Erythroblast (primary cell): ENCODE measurements at regions not wholly inside any gene's neighbourhood (a gene's known extent, or its start where the extent isn't known, plus 50 kb on each side); places are given as distances from the start of the nearest gene placed in this dataset.

Experiments used
- DNase-seq, 2 experiments: peaks; one replicate each; lab custom pipeline; 2025; lab: John Stamatoyannopoulos, UW
- GATA1 ChIP-seq: IDR thresholded peaks from 2 replicates; pipeline ENCODE4 v1.6.1; 2011; ENCODE audit warnings: low read depth, mild to moderate bottlenecking, control low read depth, low read length, moderate library complexity
- POLR2A ChIP-seq: IDR thresholded peaks from 2 replicates; pipeline ENCODE4 v1.6.1; 2011; ENCODE audit warnings: mild to moderate bottlenecking, low read length

- no peak for TF ChIP-seq GATA1
- no peak for DNase-seq
Measured at GRCh38 chr16:20202747-20203146, 124.6 kb downstream of the GP2 start.

GRCh38 chr16:20192801-20193200 lies 119.1 kb upstream of the GPR139 start:
- no peak for TF ChIP-seq GATA1
- no peak for DNase-seq

GRCh38 chr16:20191566-20191965 lies 117.9 kb upstream of the GPR139 start:
- TF ChIP-seq POLR2A (no peak), GATA1 (no peak)
- no peak for DNase-seq

- DNase-seq: no peak
- TF ChIP-seq GATA1 (no peak), POLR2A (no peak)
Measured at GRCh38 chr16:20181949-20182348, 108.3 kb upstream of the GPR139 start.

GRCh38 chr16:20181416-20181815 lies 107.7 kb upstream of the GPR139 start:
- no peak for DNase-seq
- TF ChIP-seq POLR2A (no peak), GATA1 (no peak)

GRCh38 chr16:20178297-20178696 lies 104.6 kb upstream of the GPR139 start:
- DNase-seq: no peak
- TF ChIP-seq POLR2A (no peak), GATA1 (no peak)

DNA sequence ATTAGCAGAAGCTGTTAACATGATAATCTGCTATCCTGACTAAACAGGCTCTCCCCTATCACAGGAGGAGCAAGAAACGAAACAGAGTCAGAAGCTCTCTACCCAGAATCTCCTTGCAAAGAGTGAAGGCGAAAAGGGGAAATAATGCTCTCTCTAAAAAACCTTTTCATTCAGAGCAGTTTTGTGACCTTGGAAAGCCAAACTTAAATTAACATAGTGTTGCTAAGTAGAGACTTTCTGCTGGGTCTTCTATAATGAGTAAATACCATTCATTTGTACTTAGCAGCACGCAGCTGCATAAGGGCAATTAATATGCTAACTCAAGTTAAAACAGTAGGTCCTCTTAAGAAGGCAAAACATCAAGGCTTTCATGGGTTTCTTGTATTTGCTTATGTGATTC lies 101.7 kb upstream of the GPR139 start:
- TF ChIP-seq GATA1: no peak
- peak; percentile 8 to 27 for DNase-seq

DNA sequence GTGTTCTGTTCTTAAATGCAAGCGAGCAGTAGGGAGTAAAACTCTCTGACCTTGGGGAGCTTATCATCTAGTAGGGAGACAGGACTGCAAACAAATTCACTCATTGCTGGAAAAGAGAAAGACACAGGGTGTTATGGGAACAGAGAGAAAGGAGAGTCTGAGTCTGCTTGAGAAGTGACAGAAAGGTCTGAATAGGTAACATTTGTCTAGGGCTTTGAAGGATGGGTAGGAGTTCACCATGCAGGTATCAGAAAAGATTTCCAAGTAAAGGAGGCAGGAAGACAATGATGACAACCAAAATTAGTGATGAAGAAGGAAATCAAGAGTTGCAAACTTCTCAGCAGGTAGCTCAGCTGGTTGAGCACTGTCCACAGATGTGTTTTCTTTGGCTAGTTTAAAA lies 93.6 kb upstream of the GPR139 start:
- no peak for TF ChIP-seq GATA1
- no peak for TF ChIP-seq POLR2A
- DNase-seq: no peak

GRCh38 chr16:20166531-20167235 lies 93.0 kb upstream of the GPR139 start:
- DNase-seq: no peak
- no peak for TF ChIP-seq POLR2A
- TF ChIP-seq GATA1: no peak

GRCh38 chr16:20153444-20153843 lies 79.8 kb upstream of the GPR139 start:
- TF ChIP-seq GATA1 (no peak), POLR2A (no peak)

GRCh38 chr16:20147091-20147490 lies 73.4 kb upstream of the GPR139 start:
- no peak for DNase-seq
- TF ChIP-seq GATA1 (no peak), POLR2A (no peak)

More at GRCh38 chr16:20153444-20153843, 79.8 kb upstream of the GPR139 start:
- no peak for DNase-seq

- no peak for DNase-seq
- TF ChIP-seq GATA1: no peak
- no peak for TF ChIP-seq POLR2A
Measured at GRCh38 chr16:20141956-20142355, 68.3 kb upstream of the GPR139 start.

- no peak for DNase-seq
- TF ChIP-seq GATA1 (no peak), POLR2A (no peak)
Measured at GRCh38 chr16:20137909-20138308, 64.2 kb upstream of the GPR139 start.

- DNase-seq: no peak
- TF ChIP-seq POLR2A: no peak
- no peak for TF ChIP-seq GATA1
Measured at GRCh38 chr16:20137194-20137593, 63.5 kb upstream of the GPR139 start.

DNA sequence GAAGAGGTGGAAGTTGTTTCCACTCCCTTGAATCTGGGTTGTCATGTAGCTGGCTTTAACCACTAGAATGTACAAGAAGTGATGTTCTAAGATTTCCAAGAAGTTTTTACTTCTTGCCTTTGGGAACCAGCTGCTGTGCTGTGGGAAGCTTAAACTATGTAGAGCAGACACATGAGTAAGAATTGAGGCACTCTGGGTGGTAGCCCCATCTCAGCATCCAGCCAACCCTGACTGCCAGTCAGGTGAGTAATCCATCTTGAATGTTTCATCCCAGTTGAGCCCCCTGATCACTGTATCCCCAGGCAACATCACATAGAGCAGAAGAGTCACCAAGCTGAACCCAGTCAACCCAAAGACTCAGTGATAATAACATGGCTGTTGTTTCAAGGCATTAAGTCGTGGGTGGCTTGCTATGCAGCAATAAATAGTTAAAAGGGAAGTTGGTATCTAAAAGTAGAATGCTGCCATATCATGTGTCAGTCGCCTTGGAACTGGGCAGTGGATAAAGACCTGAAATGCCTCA lies 62.8 kb upstream of the GPR139 start:
- no peak for DNase-seq
- TF ChIP-seq GATA1: no peak
- no peak for TF ChIP-seq POLR2A
